ENCODE measurements at regions not wholly inside any gene's neighbourhood (a gene's known extent, or its start where the extent isn't known, plus 50 kb on each side); places are given as distances from the start of the nearest gene placed in this dataset.

DNA sequence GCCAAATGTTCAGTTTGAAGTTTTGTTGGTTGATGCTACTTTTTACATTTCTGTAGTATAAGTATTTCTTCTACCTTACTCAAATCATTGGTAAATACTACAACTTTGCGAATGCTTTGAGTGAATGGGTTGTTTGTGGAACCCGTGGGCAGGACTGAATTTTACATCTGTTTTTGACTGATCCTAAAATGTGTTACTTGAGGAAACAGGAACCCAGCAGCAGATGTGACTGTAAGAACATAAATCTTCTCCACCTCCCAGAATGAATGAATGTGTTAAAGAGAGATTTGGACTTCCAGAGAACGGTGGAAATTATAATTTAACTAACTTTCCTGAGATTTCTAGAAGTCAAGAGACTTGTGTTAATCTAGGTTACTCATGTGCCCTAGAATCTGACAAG, 728.5 kb upstream of the MARCKS start:
- Histone ChIP-seq H3K4me2 (ENCODE audit: low read length) (no peak overlapping the region), H3K27ac (ENCODE audit: low read depth, low read length) (no peak overlapping the region), H3K4me3 (ENCODE audit: insufficient read depth, low read depth, low read length) (no peak overlapping the region), H3K4me1 (ENCODE audit: insufficient read depth, low read length) (no peaks in the 10 kb centered on the region), H3K27me3 (ENCODE audit: insufficient read depth, low read length) (no peaks in the 10 kb centered on the region), H3K9ac (ENCODE audit: low read length) (no peak overlapping the region), H4K20me1 (ENCODE audit: insufficient read depth, low read length) (no peaks in the 10 kb centered on the region), H3K36me3 (ENCODE audit: insufficient read depth, low read length) (no peaks in the 10 kb centered on the region), H2AFZ (ENCODE audit: low read depth, low read length) (no peak overlapping the region), H3K79me2 (ENCODE audit: insufficient read depth, low read length) (no peaks in the 10 kb centered on the region), H3K9me3 (ENCODE audit: insufficient read depth, low read depth, low read length) (no peaks in the 10 kb centered on the region)
- Mint-ChIP-seq H3K9me3 (ENCODE audit: unreplicated experiment) (no peaks in the 10 kb centered on the region), H3K4me1 (ENCODE audit: low read depth, unreplicated experiment) (peaks cover 2% of the 10 kb centered on the region), H3K27ac (ENCODE audit: unreplicated experiment) (no peak overlapping the region), H3K4me3 (ENCODE audit: unreplicated experiment) (no peak overlapping the region), H3K27me3 (ENCODE audit: low read depth, unreplicated experiment) (no peaks in the 10 kb centered on the region), H3K36me3 (ENCODE audit: low read depth, unreplicated experiment) (no peaks in the 10 kb centered on the region)
- TF ChIP-seq EZH2 (IDR thresholded peaks at IDR 0.05; ENCODE audit: insufficient read depth, low read length) = no peak
- TF ChIP-seq, protein P1, sequence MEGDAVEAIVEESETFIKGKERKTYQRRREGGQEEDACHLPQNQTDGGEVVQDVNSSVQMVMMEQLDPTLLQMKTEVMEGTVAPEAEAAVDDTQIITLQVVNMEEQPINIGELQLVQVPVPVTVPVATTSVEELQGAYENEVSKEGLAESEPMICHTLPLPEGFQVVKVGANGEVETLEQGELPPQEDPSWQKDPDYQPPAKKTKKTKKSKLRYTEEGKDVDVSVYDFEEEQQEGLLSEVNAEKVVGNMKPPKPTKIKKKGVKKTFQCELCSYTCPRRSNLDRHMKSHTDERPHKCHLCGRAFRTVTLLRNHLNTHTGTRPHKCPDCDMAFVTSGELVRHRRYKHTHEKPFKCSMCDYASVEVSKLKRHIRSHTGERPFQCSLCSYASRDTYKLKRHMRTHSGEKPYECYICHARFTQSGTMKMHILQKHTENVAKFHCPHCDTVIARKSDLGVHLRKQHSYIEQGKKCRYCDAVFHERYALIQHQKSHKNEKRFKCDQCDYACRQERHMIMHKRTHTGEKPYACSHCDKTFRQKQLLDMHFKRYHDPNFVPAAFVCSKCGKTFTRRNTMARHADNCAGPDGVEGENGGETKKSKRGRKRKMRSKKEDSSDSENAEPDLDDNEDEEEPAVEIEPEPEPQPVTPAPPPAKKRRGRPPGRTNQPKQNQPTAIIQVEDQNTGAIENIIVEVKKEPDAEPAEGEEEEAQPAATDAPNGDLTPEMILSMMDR (IDR thresholded peaks at IDR 0.05; ENCODE audit: insufficient read depth, low read depth, low read length) = no peak
- DNase-seq (ENCODE audit: low read depth) (no peak), FAIRE-seq (no peak)

DNA sequence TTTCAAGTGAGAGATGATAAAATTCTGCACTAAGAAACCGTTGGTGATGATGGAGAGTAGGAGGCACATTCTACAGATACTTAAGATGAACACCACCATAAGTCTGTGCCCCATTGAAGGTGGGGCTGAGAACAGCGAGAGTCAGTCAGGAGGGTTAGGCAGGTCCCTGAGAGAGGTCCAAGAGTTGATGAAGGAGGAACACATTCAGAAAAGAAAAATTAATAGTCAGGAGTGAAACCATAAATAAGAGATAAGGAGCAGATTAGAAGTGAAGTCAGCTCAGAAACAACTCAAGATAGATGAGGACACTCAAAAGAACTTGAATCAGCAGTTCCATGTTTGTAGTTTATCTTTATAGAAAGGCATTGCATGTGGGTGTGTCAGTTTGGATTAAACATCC, 727.2 kb upstream of the MARCKS start:
- H3K27ac ChIP-seq (ENCODE audit: low read depth, low read length) = no peak overlapping the region
- H3K4me1 ChIP-seq (ENCODE audit: insufficient read depth, low read length) = no peaks in the 10 kb centered on the region
- no peaks in the 10 kb centered on the region for H3K9me3 ChIP-seq (ENCODE audit: insufficient read depth, low read depth, low read length)
- Mint-ChIP-seq H3K36me3 (ENCODE audit: low read depth, unreplicated experiment) (no peaks in the 10 kb centered on the region), H3K4me1 (ENCODE audit: low read depth, unreplicated experiment) (no peaks in the 10 kb centered on the region), H3K27ac (ENCODE audit: unreplicated experiment) (no peak overlapping the region), H3K9me3 (ENCODE audit: unreplicated experiment) (no peaks in the 10 kb centered on the region), H3K27me3 (ENCODE audit: low read depth, unreplicated experiment) (no peaks in the 10 kb centered on the region), H3K4me3 (ENCODE audit: unreplicated experiment) (no peak overlapping the region)
- H4K20me1 ChIP-seq (ENCODE audit: insufficient read depth, low read length) = no peaks in the 10 kb centered on the region
- no peak for TF ChIP-seq EZH2 (IDR thresholded peaks at IDR 0.05; ENCODE audit: insufficient read depth, low read length)
- TF ChIP-seq, protein P1 (IDR thresholded peaks at IDR 0.05; ENCODE audit: insufficient read depth, low read depth, low read length) = no peak
- H3K4me2 ChIP-seq (ENCODE audit: low read length) = no peak overlapping the region
- H3K9ac ChIP-seq (ENCODE audit: low read length) = no peak overlapping the region
- no peak overlapping the region for H2AFZ ChIP-seq (ENCODE audit: low read depth, low read length)
- no peaks in the 10 kb centered on the region for H3K27me3 ChIP-seq (ENCODE audit: insufficient read depth, low read length)
- no peaks in the 10 kb centered on the region for H3K79me2 ChIP-seq (ENCODE audit: insufficient read depth, low read length)
- DNase-seq (ENCODE audit: low read depth) (peak; percentile 14), FAIRE-seq (no peak)
- no peak overlapping the region for H3K4me3 ChIP-seq (ENCODE audit: insufficient read depth, low read depth, low read length)
- H3K36me3 ChIP-seq (ENCODE audit: insufficient read depth, low read length) = no peaks in the 10 kb centered on the region

DNA sequence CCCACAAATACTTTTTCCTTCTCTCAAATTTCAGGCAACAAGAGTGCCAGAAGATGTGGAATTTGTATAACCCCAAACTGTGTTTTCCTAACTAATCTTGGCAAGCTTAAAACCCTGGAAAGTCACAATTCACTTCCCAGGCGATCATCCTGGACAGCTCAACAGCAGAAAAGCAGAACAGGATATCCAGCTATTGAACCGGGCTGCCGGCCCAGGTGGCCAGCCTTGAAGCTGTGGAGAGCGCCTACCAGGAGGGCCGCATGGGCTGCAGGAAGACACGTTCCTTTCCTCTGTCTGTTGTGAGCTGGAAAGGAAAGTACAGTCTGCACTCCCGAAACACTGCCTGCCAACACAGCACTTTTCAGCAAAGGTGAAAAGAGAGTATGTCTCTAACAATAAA, 719.7 kb upstream of the MARCKS start:
- H3K9me3 ChIP-seq (ENCODE audit: insufficient read depth, low read depth, low read length) = no peaks in the 10 kb centered on the region
- peak overlapping the region; percentile 11 for H3K4me2 ChIP-seq (ENCODE audit: low read length)
- H3K79me2 ChIP-seq (ENCODE audit: insufficient read depth, low read length) = no peaks in the 10 kb centered on the region
- H3K36me3 ChIP-seq (ENCODE audit: insufficient read depth, low read length) = no peaks in the 10 kb centered on the region
- no peak for FAIRE-seq
- H3K4me3 Mint-ChIP-seq (ENCODE audit: unreplicated experiment) = no peak overlapping the region
- peak; percentile 60 for DNase-seq (ENCODE audit: low read depth)
- no peaks in the 10 kb centered on the region for H3K4me1 ChIP-seq (ENCODE audit: insufficient read depth, low read length)
- H3K4me1 Mint-ChIP-seq (ENCODE audit: low read depth, unreplicated experiment) = no peaks in the 10 kb centered on the region
- H3K9me3 Mint-ChIP-seq (ENCODE audit: unreplicated experiment) = no peaks in the 10 kb centered on the region
- no peaks in the 10 kb centered on the region for H3K27me3 ChIP-seq (ENCODE audit: insufficient read depth, low read length)
- H4K20me1 ChIP-seq (ENCODE audit: insufficient read depth, low read length) = no peaks in the 10 kb centered on the region
- no peak overlapping the region for H3K9ac ChIP-seq (ENCODE audit: low read length)
- TF ChIP-seq, protein P1 (IDR thresholded peaks at IDR 0.05; ENCODE audit: insufficient read depth, low read depth, low read length) = no peak
- no peak for TF ChIP-seq EZH2 (IDR thresholded peaks at IDR 0.05; ENCODE audit: insufficient read depth, low read length)
- no peaks in the 10 kb centered on the region for H3K36me3 Mint-ChIP-seq (ENCODE audit: low read depth, unreplicated experiment)
- H3K4me3 ChIP-seq (ENCODE audit: insufficient read depth, low read depth, low read length) = no peak overlapping the region
- no peak overlapping the region for H3K27ac ChIP-seq (ENCODE audit: low read depth, low read length)
- H3K27me3 Mint-ChIP-seq (ENCODE audit: low read depth, unreplicated experiment) = no peaks in the 10 kb centered on the region
- H3K27ac Mint-ChIP-seq (ENCODE audit: unreplicated experiment) = no peak overlapping the region
- H2AFZ ChIP-seq (ENCODE audit: low read depth, low read length) = peak overlapping the region; percentile 46
